ENCODE measurements at regions not wholly inside any gene's neighbourhood (a gene's known extent, or its start where the extent isn't known, plus 50 kb on each side); places are given as distances from the start of the nearest gene placed in this dataset.

DNA sequence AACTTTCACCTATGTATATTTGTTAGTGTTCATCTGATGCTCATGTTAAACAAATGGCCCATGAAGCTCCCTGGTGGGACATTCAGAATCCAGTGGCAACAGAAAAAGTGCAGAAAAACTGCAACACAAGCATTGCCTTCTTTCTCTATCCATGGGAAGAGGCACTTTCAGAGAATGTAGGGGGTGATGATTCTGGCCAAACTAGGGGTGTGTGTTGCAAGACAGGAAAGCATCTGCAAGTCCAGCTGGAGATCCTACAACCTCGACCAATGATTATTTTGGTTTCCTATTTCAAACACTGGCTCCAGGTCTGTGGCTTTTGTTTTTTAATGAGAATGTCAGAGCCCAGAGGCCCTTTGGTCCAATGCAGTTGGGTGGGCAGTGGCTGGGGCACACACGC, 198.7 kb downstream of the CXCL12 start:
- TF ChIP-seq POLR2A (IDR thresholded peaks at IDR 0.05) (no peak), POLR2AphosphoS5 (IDR thresholded peaks at IDR 0.05) (no peak)
- TF ChIP-seq, protein P1, sequence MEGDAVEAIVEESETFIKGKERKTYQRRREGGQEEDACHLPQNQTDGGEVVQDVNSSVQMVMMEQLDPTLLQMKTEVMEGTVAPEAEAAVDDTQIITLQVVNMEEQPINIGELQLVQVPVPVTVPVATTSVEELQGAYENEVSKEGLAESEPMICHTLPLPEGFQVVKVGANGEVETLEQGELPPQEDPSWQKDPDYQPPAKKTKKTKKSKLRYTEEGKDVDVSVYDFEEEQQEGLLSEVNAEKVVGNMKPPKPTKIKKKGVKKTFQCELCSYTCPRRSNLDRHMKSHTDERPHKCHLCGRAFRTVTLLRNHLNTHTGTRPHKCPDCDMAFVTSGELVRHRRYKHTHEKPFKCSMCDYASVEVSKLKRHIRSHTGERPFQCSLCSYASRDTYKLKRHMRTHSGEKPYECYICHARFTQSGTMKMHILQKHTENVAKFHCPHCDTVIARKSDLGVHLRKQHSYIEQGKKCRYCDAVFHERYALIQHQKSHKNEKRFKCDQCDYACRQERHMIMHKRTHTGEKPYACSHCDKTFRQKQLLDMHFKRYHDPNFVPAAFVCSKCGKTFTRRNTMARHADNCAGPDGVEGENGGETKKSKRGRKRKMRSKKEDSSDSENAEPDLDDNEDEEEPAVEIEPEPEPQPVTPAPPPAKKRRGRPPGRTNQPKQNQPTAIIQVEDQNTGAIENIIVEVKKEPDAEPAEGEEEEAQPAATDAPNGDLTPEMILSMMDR (IDR thresholded peaks at IDR 0.05 in 8 of 11, conservative IDR thresholded peaks at IDR 0.05 in 3 of 11), result no peak
